Naive thymus-derived CD4-positive, alpha-beta T cell (primary cell): ENCODE measurements at regions not wholly inside any gene's neighbourhood (a gene's known extent, or its start where the extent isn't known, plus 50 kb on each side); places are given as distances from the start of the nearest gene placed in this dataset.
A peak's percentile ranks its signal among the peaks of the same experiment; 100 is the strongest.

Experiments used
- ATAC-seq: fragments of 150-1000 bp; cut with Tn5 transposase; 2 replicates; pipeline ENCODE4 v1.10.0; 2021; ENCODE audit warnings: mild to moderate bottlenecking, moderate library complexity
- CTCF ChIA-PET: fragments of 350-600 bp; sonication (Branson Sonifier 250); formaldehyde crosslinking; loops from one replicate; lab custom pipeline; 2021; ENCODE audit warnings: antibody characterized with exemption; lab: Charles Lee
- POLR2A ChIA-PET: fragments of 350-600 bp; sonication (Branson Sonifier 250); formaldehyde crosslinking; loops from one replicate; lab custom pipeline; 2021; ENCODE audit warnings: antibody characterized with exemption, inconsistent platforms; lab: Charles Lee
- DNase-seq, 9 donors: peaks; one replicate each; pipeline versions ENCODE4 v3.0.0 to v3.0.0-alpha.2; 2020 to 2022; ENCODE audit warnings: mixed read lengths in 1 of 9
- H3K27ac ChIP-seq: one replicate; pipeline ENCODE4 v1.7.0; 2013; ENCODE audit warnings: mild to moderate bottlenecking, low read depth, low read length, moderate library complexity
- H3K27me3 ChIP-seq, 2 donors: one replicate each; pipeline ENCODE4 v1.7.0; 2013; ENCODE audit warnings: low read length in 2 of 2, mild to moderate bottlenecking in 2 of 2, moderate library complexity in 2 of 2; ENCODE audit not compliant: control insufficient read depth in 2 of 2, insufficient read depth in 2 of 2
- H3K36me3 ChIP-seq, 3 experiments: 1 replicate in 2 of 3; 2 replicates in 1 of 3; pipeline ENCODE4 v1.7.0; 2013; ENCODE audit warnings: low read length in 3 of 3, mild to moderate bottlenecking in 3 of 3, moderate library complexity in 1 of 3; ENCODE audit not compliant: insufficient read depth in 3 of 3, control insufficient read depth in 2 of 3
- H3K4me1 ChIP-seq, 2 donors: one replicate each; pipeline ENCODE4 v1.7.0; 2013; ENCODE audit warnings: low read length in 2 of 2, mild to moderate bottlenecking in 2 of 2, moderate library complexity in 1 of 2; ENCODE audit not compliant: control insufficient read depth in 2 of 2, insufficient read depth in 2 of 2
- H3K4me3 ChIP-seq: 2 replicates; pipeline ENCODE4 v1.7.0; 2013; ENCODE audit warnings: mild to moderate bottlenecking, low read length
- H3K9me3 ChIP-seq, 3 experiments: 1 replicate in 2 of 3; 2 replicates in 1 of 3; pipeline ENCODE4 v1.7.0; 2013; ENCODE audit warnings: low read length in 3 of 3; ENCODE audit not compliant: control insufficient read depth in 2 of 3
- H3K27ac Mint-ChIP-seq, 9 donors: one replicate each; pipeline ENCODE4 v1.8.0; 2020 to 2022; ENCODE audit warnings: mixed read lengths in 9 of 9, mild to moderate bottlenecking in 8 of 9, moderate library complexity in 5 of 9, inconsistent platforms in 2 of 9
- H3K27me3 Mint-ChIP-seq, 5 donors: one replicate each; pipeline ENCODE4 v1.8.0; 2021 to 2022; ENCODE audit warnings: mixed read lengths in 5 of 5, mild to moderate bottlenecking in 1 of 5
- H3K36me3 Mint-ChIP-seq, 5 donors: one replicate each; pipeline ENCODE4 v1.8.0; 2020 to 2022; ENCODE audit warnings: mixed read lengths in 5 of 5, mild to moderate bottlenecking in 3 of 5, inconsistent platforms in 1 of 5
- H3K4me1 Mint-ChIP-seq, 7 donors: one replicate each; pipeline ENCODE4 v1.8.0; 2020 to 2022; ENCODE audit warnings: mixed read lengths in 7 of 7, mild to moderate bottlenecking in 3 of 7, inconsistent platforms in 1 of 7
- H3K4me3 Mint-ChIP-seq, 10 donors: one replicate each; pipeline ENCODE4 v1.8.0; 2020 to 2022; ENCODE audit warnings: mild to moderate bottlenecking in 10 of 10, mixed read lengths in 10 of 10, moderate library complexity in 6 of 10, inconsistent platforms in 2 of 10
- H3K9me3 Mint-ChIP-seq, 11 donors: one replicate each; pipeline ENCODE4 v1.8.0; 2020 to 2022; ENCODE audit warnings: mixed read lengths in 11 of 11, mild to moderate bottlenecking in 4 of 11, inconsistent platforms in 1 of 11, moderate library complexity in 1 of 11
- intact Hi-C, 2 donors: fragments of 100-400 bp; cut with micrococcal nuclease; formaldehyde crosslinking; loops; one replicate each; pipeline ENCODE4 v1.15.1; 2023

GRCh38 chr1:47532921-47533792 lies 95.3 kb downstream of the FOXD2 start:
- no peak overlapping the region for H3K27ac Mint-ChIP-seq
- ATAC-seq (no peak), DNase-seq (no peak)
- peak overlapping the region in 9 of 10 donors; percentile 52 to 89 (median 69) for H3K4me3 Mint-ChIP-seq
- ChIA-PET CTCF (no interaction called here), POLR2A (no interaction called here)
- H3K36me3 Mint-ChIP-seq, result peaks cover 0 to 10% (median 1%) of the 10 kb centered on the region in 5 donors
- peaks cover 3 to 19% (median 11%) of the 10 kb centered on the region in 7 donors for H3K4me1 Mint-ChIP-seq
- peaks cover 0 to 24% (median 9%) of the 10 kb centered on the region in 11 donors for H3K9me3 Mint-ChIP-seq
- Histone ChIP-seq H3K27ac (no peak overlapping the region), H3K4me1 (no peaks in the 10 kb centered on the region), H3K4me3 (peak overlapping the region; percentile 20), H3K27me3 (peaks cover 0 to 3% of the 10 kb centered on the region in 2 donors), H3K36me3 (no peaks in the 10 kb centered on the region), H3K9me3 (peaks cover 0 to 5% (median 0%) of the 10 kb centered on the region in 3 experiments)
- H3K27me3 Mint-ChIP-seq, result peaks cover 57 to 73% (median 70%) of the 10 kb centered on the region in 5 donors
- intact Hi-C loops, result no loop called here

GRCh38 chr1:47533793-47534328 lies 96.0 kb downstream of the FOXD2 start:
- Mint-ChIP-seq H3K4me3 (peak overlapping the region in 6 of 10 donors; percentile 52 to 89 (median 70)), H3K9me3 (peaks cover 0 to 17% (median 7%) of the 10 kb centered on the region in 11 donors), H3K36me3 (peaks cover 0 to 6% (median 0%) of the 10 kb centered on the region in 5 donors), H3K4me1 (peaks cover 3 to 19% (median 11%) of the 10 kb centered on the region in 7 donors), H3K27ac (no peak overlapping the region), H3K27me3 (peaks cover 55 to 72% (median 71%) of the 10 kb centered on the region in 5 donors)
- H3K27ac ChIP-seq, result no peak overlapping the region
- ATAC-seq (no peak), DNase-seq (no peak)
- H3K4me3 ChIP-seq, result no peak overlapping the region
- H3K4me1 ChIP-seq, result no peaks in the 10 kb centered on the region
- H3K9me3 ChIP-seq, result peaks cover 0 to 5% (median 0%) of the 10 kb centered on the region in 3 experiments
- intact Hi-C loops, result no loop called here
- CTCF ChIA-PET, result no interaction called here
- no peaks in the 10 kb centered on the region for H3K36me3 ChIP-seq
- H3K27me3 ChIP-seq, result peaks cover 0 to 3% of the 10 kb centered on the region in 2 donors
- POLR2A ChIA-PET, result no interaction called here

GRCh38 chr1:47534436-47534835 lies 96.6 kb downstream of the FOXD2 start:
- no peak overlapping the region for H3K4me3 ChIP-seq
- Mint-ChIP-seq H3K9me3 (peaks cover 0 to 11% (median 6%) of the 10 kb centered on the region in 11 donors), H3K27me3 (peaks cover 55 to 69% (median 66%) of the 10 kb centered on the region in 5 donors), H3K4me3 (peak overlapping the region in 6 of 10 donors; percentile 22 to 73 (median 46)), H3K27ac (peak overlapping the region in 1 of 9 donors; percentile 43), H3K36me3 (peaks cover 0 to 6% (median 0%) of the 10 kb centered on the region in 5 donors), H3K4me1 (peaks cover 3 to 19% (median 11%) of the 10 kb centered on the region in 7 donors)
- intact Hi-C loops, result no loop called here
- H3K4me1 ChIP-seq, result no peaks in the 10 kb centered on the region
- peaks cover 0 to 3% of the 10 kb centered on the region in 2 donors for H3K27me3 ChIP-seq
- DNase-seq (no peak), ATAC-seq (no peak)
- peaks cover 0 to 3% (median 0%) of the 10 kb centered on the region in 3 experiments for H3K9me3 ChIP-seq
- CTCF ChIA-PET, result no interaction called here
- H3K27ac ChIP-seq, result no peak overlapping the region
- POLR2A ChIA-PET, result no interaction called here
- H3K36me3 ChIP-seq, result no peaks in the 10 kb centered on the region

- intact Hi-C loops, result no loop called here
- POLR2A ChIA-PET, result no interaction called here
These were observed 98.8 kb downstream of the FOXD2 start for GRCh38 chr1:47536646-47537118.

GRCh38 chr1:47537268-47537667 lies 99.4 kb downstream of the FOXD2 start:
- H3K27ac ChIP-seq, result no peak overlapping the region
- Mint-ChIP-seq H3K36me3 (no peaks in the 10 kb centered on the region), H3K4me1 (peaks cover 3 to 19% (median 11%) of the 10 kb centered on the region in 7 donors), H3K9me3 (peaks cover 0 to 11% (median 3%) of the 10 kb centered on the region in 11 donors), H3K4me3 (no peak overlapping the region), H3K27me3 (peaks cover 37 to 74% (median 57%) of the 10 kb centered on the region in 5 donors), H3K27ac (no peak overlapping the region)
- CTCF ChIA-PET, result no interaction called here
- H3K4me1 ChIP-seq, result no peaks in the 10 kb centered on the region
- ATAC-seq (no peak), DNase-seq (no peak)
- POLR2A ChIA-PET, result no interaction called here
- peaks cover 0 to 3% of the 10 kb centered on the region in 2 donors for H3K27me3 ChIP-seq
- no peaks in the 10 kb centered on the region for H3K9me3 ChIP-seq
- H3K4me3 ChIP-seq, result no peak overlapping the region
- intact Hi-C loops, result no loop called here
- no peaks in the 10 kb centered on the region for H3K36me3 ChIP-seq

More at GRCh38 chr1:47536646-47537118, 98.8 kb downstream of the FOXD2 start:
- H3K4me1 ChIP-seq, result no peaks in the 10 kb centered on the region
- CTCF ChIA-PET, result no interaction called here
- H3K36me3 ChIP-seq, result no peaks in the 10 kb centered on the region
- no peak overlapping the region for H3K27ac ChIP-seq
- no peak for DNase-seq
- Mint-ChIP-seq H3K9me3 (peaks cover 0 to 6% (median 1%) of the 10 kb centered on the region in 11 donors), H3K4me1 (peaks cover 3 to 19% (median 11%) of the 10 kb centered on the region in 7 donors), H3K36me3 (no peaks in the 10 kb centered on the region), H3K27me3 (peaks cover 42 to 70% (median 58%) of the 10 kb centered on the region in 5 donors), H3K4me3 (no peak overlapping the region), H3K27ac (no peak overlapping the region)
- ATAC-seq, result no peak
- no peaks in the 10 kb centered on the region for H3K9me3 ChIP-seq
- H3K27me3 ChIP-seq, result peaks cover 0 to 3% of the 10 kb centered on the region in 2 donors
- no peak overlapping the region for H3K4me3 ChIP-seq

- H3K27ac Mint-ChIP-seq, result no peak overlapping the region
- DNase-seq, result no peak
- no peak overlapping the region for H3K27ac ChIP-seq
- no peaks in the 10 kb centered on the region for H3K4me1 ChIP-seq
- H3K27me3 Mint-ChIP-seq, result peaks cover 30 to 69% (median 53%) of the 10 kb centered on the region in 5 donors
- ChIA-PET POLR2A (interaction anchor here (0.6 kb wide), 1 partner anchor 131 kb away, joined by 3 read pairs; no protein-coding TSS in a partner anchor), CTCF (no interaction called here)
- H3K4me3 Mint-ChIP-seq, result no peak overlapping the region
- H3K36me3 Mint-ChIP-seq, result no peaks in the 10 kb centered on the region
- peaks cover 0 to 3% of the 10 kb centered on the region in 2 donors for H3K27me3 ChIP-seq
- H3K4me3 ChIP-seq, result no peak overlapping the region
- peaks cover 3 to 19% (median 11%) of the 10 kb centered on the region in 7 donors for H3K4me1 Mint-ChIP-seq
- ATAC-seq, result no peak
- peaks cover 0 to 11% (median 3%) of the 10 kb centered on the region in 11 donors for H3K9me3 Mint-ChIP-seq
- intact Hi-C loops, result no loop called here
- no peaks in the 10 kb centered on the region for H3K36me3 ChIP-seq
- no peaks in the 10 kb centered on the region for H3K9me3 ChIP-seq
These were observed 100.1 kb downstream of the FOXD2 start for GRCh38 chr1:47537966-47538365.
